Esophagus muscularis mucosa (tissue), 4 donors: ENCODE measurements at regions not wholly inside any gene's neighbourhood (a gene's known extent, or its start where the extent isn't known, plus 50 kb on each side); places are given as distances from the start of the nearest gene placed in this dataset.

Experiments used
- DNase-seq: peaks from one replicate; pipeline ENCODE4 v3.0.0-alpha.2; 2017; ENCODE audit errors: extremely low spot score
- H3K27ac ChIP-seq, 4 donors: fragments of 200-600 bp; sonication (generic); replicated peaks in 1 of 4; 1 replicate in 3 of 4; 2 replicates in 1 of 4; pipeline ENCODE4 v1.5.1; 2016 to 2019; ENCODE audit warnings: mild to moderate bottlenecking in 1 of 4
- H3K27me3 ChIP-seq, 4 donors: fragments of 200-600 bp; sonication (generic); one replicate each; pipeline versions ENCODE4 v1.5.1 to v1.6.0; 2016 to 2019
- H3K36me3 ChIP-seq, 4 donors: fragments of 200-600 bp; sonication (generic); one replicate each; pipeline ENCODE4 v1.5.1; 2016 to 2019
- H3K4me1 ChIP-seq, 4 donors: fragments of 200-600 bp; sonication (generic); one replicate each; pipeline ENCODE4 v1.5.1; 2016 to 2019
- H3K4me3 ChIP-seq, 4 donors: fragments of 200-600 bp; sonication (generic); 1 replicate in 2 of 4; 2 replicates in 2 of 4; pipeline ENCODE4 v1.5.1; 2016 to 2019; ENCODE audit warnings: mild to moderate bottlenecking in 4 of 4, moderate library complexity in 1 of 4
- H3K9me3 ChIP-seq, 4 donors: fragments of 200-600 bp; sonication (generic); 1 replicate in 3 of 4; 2 replicates in 1 of 4; pipeline ENCODE4 v1.5.1; 2016 to 2019
- CTCF ChIP-seq, 3 experiments: fragments of 200-600 bp in 2 of 3; fragments of 450-650 bp in 1 of 3; sonication (generic) in 2 of 3; IDR thresholded peaks; one replicate each; pipeline ENCODE4 v1.5.1; 2017 to 2019; ENCODE audit warnings: antibody characterized with exemption in 3 of 3, mild to moderate bottlenecking in 2 of 3, moderate library complexity in 1 of 3
- EP300 ChIP-seq: sonication (generic); formaldehyde crosslinking; IDR thresholded peaks from one replicate; pipeline ENCODE4 v1.6.1; 2017; ENCODE audit warnings: antibody characterized with exemption
- POLR2A ChIP-seq: fragments of 450-650 bp; IDR thresholded peaks from one replicate; pipeline ENCODE4 v1.6.1; 2017; ENCODE audit warnings: antibody characterized with exemption, moderate library complexity, mild to moderate bottlenecking, low read depth
- POLR2AphosphoS5 ChIP-seq, 2 donors: sonication (generic); formaldehyde crosslinking; IDR thresholded peaks; one replicate each; pipeline ENCODE4 v1.6.1; 2017; ENCODE audit warnings: antibody characterized with exemption in 2 of 2
- WGBS: methylation state at CpG from one replicate; pipeline ENCODE4 v1.1.5; 2018; 5-methylcytosine and 5-hydroxymethylcytosine counted together
- intact Hi-C: fragments of 100-400 bp; cut with DNase I; formaldehyde crosslinking; loops from one replicate; pipeline ENCODE4 v1.15.1; 2023

- Histone ChIP-seq H3K4me1 (no peaks in the 10 kb centered on the region), H3K4me3 (no peak overlapping the region), H3K27me3 (no peaks in the 10 kb centered on the region), H3K36me3 (no peaks in the 10 kb centered on the region), H3K27ac (no peak overlapping the region), H3K9me3 (no peaks in the 10 kb centered on the region)
- intact Hi-C loops: no loop called here
- TF ChIP-seq EP300: no peak
- TF ChIP-seq POLR2AphosphoS5 (IDR thresholded peaks at IDR 0.05): no peak
- no peak for TF ChIP-seq CTCF (IDR thresholded peaks at IDR 0.05)
- TF ChIP-seq POLR2A: no peak
- WGBS: 87% methylated on average over 1 of the region's 1 CpG
- DNase-seq: no peak
Observed at GRCh38 chr1:87629673-87630072, 301.0 kb downstream of the LMO4 start.

- no peak overlapping the region for H3K27ac ChIP-seq
- no peaks in the 10 kb centered on the region for H3K9me3 ChIP-seq
- no peaks in the 10 kb centered on the region for H3K27me3 ChIP-seq
- no peaks in the 10 kb centered on the region for H3K36me3 ChIP-seq
- intact Hi-C loops: no loop called here
- no peaks in the 10 kb centered on the region for H3K4me1 ChIP-seq
- no peak for DNase-seq
- WGBS: 85% methylated on average over 3 of the region's 3 CpGs
- TF ChIP-seq POLR2A (no peak), CTCF (IDR thresholded peaks at IDR 0.05) (no peak), POLR2AphosphoS5 (IDR thresholded peaks at IDR 0.05) (no peak), EP300 (no peak)
- no peak overlapping the region for H3K4me3 ChIP-seq
Observed at GRCh38 chr1:87632232-87632631, 303.6 kb downstream of the LMO4 start.

- DNase-seq: no peak
- TF ChIP-seq EP300 (no peak), CTCF (IDR thresholded peaks at IDR 0.05) (no peak), POLR2AphosphoS5 (IDR thresholded peaks at IDR 0.05) (no peak), POLR2A (no peak)
Observed at GRCh38 chr1:87636198-87636892, 307.7 kb downstream of the LMO4 start.

GRCh38 chr1:87638636-87639035 lies 310.0 kb downstream of the LMO4 start:
- H3K4me3 ChIP-seq: no peak overlapping the region
- H3K27ac ChIP-seq: no peak overlapping the region
- no peaks in the 10 kb centered on the region for H3K36me3 ChIP-seq
- no peak for TF ChIP-seq EP300
- TF ChIP-seq POLR2A: no peak
- TF ChIP-seq CTCF (IDR thresholded peaks at IDR 0.05): no peak
- TF ChIP-seq POLR2AphosphoS5 (IDR thresholded peaks at IDR 0.05): no peak
- peaks cover 0 to 2% (median 0%) of the 10 kb centered on the region in 4 donors for H3K4me1 ChIP-seq
- H3K9me3 ChIP-seq: no peaks in the 10 kb centered on the region
- intact Hi-C loops: no loop called here
- no peaks in the 10 kb centered on the region for H3K27me3 ChIP-seq
- no peak for DNase-seq

More at GRCh38 chr1:87636198-87636892, 307.7 kb downstream of the LMO4 start:
- no peak overlapping the region for H3K27ac ChIP-seq
- no peaks in the 10 kb centered on the region for H3K36me3 ChIP-seq
- intact Hi-C loops: no loop called here
- H3K9me3 ChIP-seq: no peaks in the 10 kb centered on the region
- no peaks in the 10 kb centered on the region for H3K4me1 ChIP-seq
- WGBS: 95% methylated on average over 15 of the region's 28 CpGs
- no peaks in the 10 kb centered on the region for H3K27me3 ChIP-seq
- H3K4me3 ChIP-seq: no peak overlapping the region

- H3K9me3 ChIP-seq: no peaks in the 10 kb centered on the region
- no peak for DNase-seq
- intact Hi-C loops: no loop called here
Observed at GRCh38 chr1:87641996-87642395, 313.3 kb downstream of the LMO4 start.

More at GRCh38 chr1:87641996-87642395, 313.3 kb downstream of the LMO4 start:
- peaks cover 0 to 16% (median 11%) of the 10 kb centered on the region in 4 donors for H3K4me1 ChIP-seq
- no peak for TF ChIP-seq POLR2AphosphoS5 (IDR thresholded peaks at IDR 0.05)
- TF ChIP-seq EP300: no peak
- no peak for TF ChIP-seq POLR2A
- no peak for TF ChIP-seq CTCF (IDR thresholded peaks at IDR 0.05)
- no peaks in the 10 kb centered on the region for H3K36me3 ChIP-seq
- H3K4me3 ChIP-seq: no peak overlapping the region
- no peak overlapping the region for H3K27ac ChIP-seq
- H3K27me3 ChIP-seq: no peaks in the 10 kb centered on the region
- 52% methylated on average over 3 of the region's 3 CpGs for WGBS
